Stimulated activated CD4-positive, alpha-beta T cell treated with anti-CD3 and anti-CD28 coated beads, Interleukin-1b, Interleukin-23, amount 100 ng/mL, for 48 hours (primary cell): ENCODE measurements at regions not wholly inside any gene's neighbourhood (a gene's known extent, or its start where the extent isn't known, plus 50 kb on each side); places are given as distances from the start of the nearest gene placed in this dataset.
"Not testable (repeated sequence)": the region's sequence is repeated elsewhere in the genome, so short reads cannot be mapped to it uniquely, and the experiment has no call there.

Experiments
- DNase-seq: peaks from one replicate; pipeline ENCODE4 v3.0.0-alpha.2; 2020

- DNase-seq = no peak
Observed at GRCh38 chr4:57303012-57303751, 193.0 kb upstream of the IGFBP7 start.

- not testable (repeated sequence) for DNase-seq
Observed at GRCh38 chr4:57300300-57300699, 190.1 kb upstream of the IGFBP7 start.

GRCh38 chr4:57291911-57292310 lies 181.7 kb upstream of the IGFBP7 start:
- no peak for DNase-seq

- DNase-seq = no peak
Observed at GRCh38 chr4:57287687-57288604, 177.8 kb upstream of the IGFBP7 start.

GRCh38 chr4:57282933-57283310 lies 172.7 kb upstream of the IGFBP7 start:
- no peak for DNase-seq

- DNase-seq = no peak
Observed at GRCh38 chr4:57280481-57280880, 170.3 kb upstream of the IGFBP7 start.

DNA sequence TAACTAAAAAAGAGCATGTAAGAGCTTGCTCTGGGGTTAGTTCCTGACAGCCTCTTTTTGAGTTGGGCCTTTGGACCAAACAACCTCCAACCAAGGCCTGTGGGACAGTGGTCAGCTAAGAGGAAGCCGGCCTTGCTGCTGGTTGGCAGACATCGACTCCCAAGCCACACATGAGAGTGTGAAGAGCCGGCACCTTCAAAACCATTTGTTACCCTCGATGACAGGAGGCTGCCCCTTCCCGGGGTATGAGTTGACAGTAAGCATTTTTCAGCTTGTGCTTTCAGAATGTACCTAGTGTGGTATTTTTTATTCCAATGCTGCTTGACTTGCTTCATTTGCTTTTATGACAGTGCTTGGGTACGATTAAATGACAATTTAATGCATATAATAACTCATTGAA lies 168.6 kb upstream of the IGFBP7 start:
- DNase-seq = no peak

- DNase-seq = no peak
Observed at GRCh38 chr4:57274082-57274481, 163.9 kb upstream of the IGFBP7 start.

- DNase-seq = no peak
Observed at GRCh38 chr4:57270346-57270745, 160.2 kb upstream of the IGFBP7 start.

DNA sequence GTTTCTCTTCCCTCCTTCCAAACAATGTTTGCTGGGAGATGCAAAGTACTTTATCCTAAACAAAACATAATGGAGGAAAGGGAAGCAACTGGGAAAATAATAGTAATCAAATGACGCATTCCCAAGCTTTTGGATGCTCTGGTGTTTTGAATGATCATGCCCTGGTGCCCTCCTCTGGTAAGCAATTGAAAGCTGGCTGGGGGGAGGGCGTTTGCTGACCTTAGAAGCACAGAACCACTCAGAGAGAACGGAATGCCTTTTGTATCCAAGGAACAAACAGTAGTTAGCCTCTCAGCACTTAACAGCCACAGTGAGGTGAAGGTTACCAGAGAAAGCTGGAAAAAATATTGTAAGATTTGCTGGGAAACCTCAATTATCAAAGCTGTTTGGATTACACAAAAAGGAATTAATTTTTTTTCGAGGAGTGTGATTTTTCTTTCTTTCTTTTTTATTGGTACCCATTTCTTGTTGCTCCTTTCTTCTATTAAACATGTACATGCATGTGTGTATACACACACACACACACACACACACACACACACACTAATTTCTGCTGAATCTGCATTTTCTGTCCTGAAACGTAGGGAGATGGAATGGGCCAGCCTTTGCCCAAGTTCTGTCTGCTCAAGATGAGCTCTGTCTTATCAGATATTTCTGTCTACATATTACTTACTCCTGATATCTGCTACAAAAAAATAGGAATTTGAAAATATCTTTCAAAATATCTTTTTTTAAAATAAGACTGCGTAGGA lies 155.8 kb upstream of the IGFBP7 start:
- no peak for DNase-seq

- DNase-seq = no peak
Observed at GRCh38 chr4:57254754-57255153, 144.6 kb upstream of the IGFBP7 start.

DNA sequence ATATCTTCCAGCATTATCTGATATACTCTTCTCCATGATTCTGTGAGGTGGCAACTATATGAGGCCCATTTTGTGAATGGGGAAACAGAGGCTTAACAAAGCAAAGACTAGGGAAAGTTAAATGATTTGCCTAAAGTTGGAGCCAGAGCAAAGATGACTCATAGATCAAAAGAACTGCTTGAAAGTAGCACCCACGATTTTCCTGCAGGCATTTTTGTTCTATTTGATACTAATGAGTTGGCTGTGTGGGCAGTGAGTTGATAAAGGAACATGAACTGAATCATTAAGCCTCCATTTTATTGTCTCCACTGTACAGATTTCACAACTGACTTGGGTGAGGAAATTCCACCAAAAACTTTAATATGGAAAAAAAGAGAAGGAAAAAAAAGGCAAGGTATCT lies 138.9 kb upstream of the IGFBP7 start:
- DNase-seq = no peak

DNA sequence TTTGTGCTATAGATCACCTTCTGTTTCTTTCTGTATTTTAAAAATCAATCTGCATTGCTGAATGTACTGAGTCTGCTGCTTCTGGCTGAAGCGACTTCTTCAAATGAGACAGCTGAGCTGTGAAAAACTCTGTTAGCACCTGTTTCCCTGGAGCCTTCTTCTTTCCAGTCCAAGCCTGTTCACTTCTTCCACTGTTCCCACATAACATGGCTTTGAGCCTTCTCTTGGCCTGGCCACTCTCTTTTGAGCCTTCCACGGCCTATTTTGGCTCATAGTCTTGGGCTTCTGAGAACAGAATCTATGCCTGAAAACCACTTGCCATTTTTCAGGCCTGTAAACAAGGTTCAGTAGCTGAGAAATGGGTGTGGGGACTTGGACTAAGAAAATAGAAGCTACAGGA lies 132.9 kb upstream of the IGFBP7 start:
- DNase-seq = no peak

GRCh38 chr4:57234252-57234775 lies 124.1 kb upstream of the IGFBP7 start:
- no peak for DNase-seq

- no peak for DNase-seq
Observed at GRCh38 chr4:57233386-57233785, 123.2 kb upstream of the IGFBP7 start.

DNA sequence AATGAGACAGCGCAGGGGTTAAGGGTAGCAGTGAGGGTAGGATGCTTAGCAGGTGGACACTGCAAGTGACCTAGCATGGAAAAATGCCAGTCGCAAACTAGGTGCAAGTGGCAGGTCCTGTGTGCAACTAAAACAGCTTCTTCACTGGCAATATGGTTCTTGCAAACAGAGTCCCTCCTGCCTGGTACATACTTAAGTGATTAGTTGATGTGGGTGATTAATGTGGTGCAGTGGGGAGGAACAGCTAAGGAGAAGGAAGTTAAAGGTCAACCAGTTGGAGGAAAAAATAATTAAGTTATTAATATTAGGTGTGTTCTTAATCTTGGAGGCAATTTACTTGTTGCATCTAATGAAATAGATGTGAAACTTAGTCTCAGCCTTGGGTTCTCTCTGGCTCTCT lies 121.6 kb upstream of the IGFBP7 start:
- DNase-seq = no peak

GRCh38 chr4:57220734-57221133 lies 110.5 kb upstream of the IGFBP7 start:
- DNase-seq = no peak

- DNase-seq = no peak
Observed at GRCh38 chr4:57220172-57220571, 110.0 kb upstream of the IGFBP7 start.

DNA sequence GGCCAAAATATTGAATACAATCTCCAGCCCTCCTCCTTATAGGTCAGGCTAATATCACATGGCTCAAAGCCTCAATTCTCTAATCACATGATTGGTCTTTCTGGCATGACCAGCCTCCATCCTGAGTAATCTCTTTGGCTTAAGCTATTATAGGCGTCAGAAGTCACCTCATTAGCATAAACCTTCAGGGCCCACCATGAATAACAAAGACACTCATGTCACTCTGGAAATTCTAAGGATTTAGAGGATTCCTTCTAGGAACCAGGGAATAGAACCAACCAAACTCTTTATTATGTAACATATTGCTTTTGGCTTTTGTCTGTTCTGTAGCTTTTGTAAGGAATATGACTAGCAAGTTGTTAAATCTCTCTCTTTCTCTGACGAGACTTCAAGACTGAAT lies 109.2 kb upstream of the IGFBP7 start:
- no peak for DNase-seq

GRCh38 chr4:57214654-57215411 lies 104.6 kb upstream of the IGFBP7 start:
- no peak for DNase-seq

DNA sequence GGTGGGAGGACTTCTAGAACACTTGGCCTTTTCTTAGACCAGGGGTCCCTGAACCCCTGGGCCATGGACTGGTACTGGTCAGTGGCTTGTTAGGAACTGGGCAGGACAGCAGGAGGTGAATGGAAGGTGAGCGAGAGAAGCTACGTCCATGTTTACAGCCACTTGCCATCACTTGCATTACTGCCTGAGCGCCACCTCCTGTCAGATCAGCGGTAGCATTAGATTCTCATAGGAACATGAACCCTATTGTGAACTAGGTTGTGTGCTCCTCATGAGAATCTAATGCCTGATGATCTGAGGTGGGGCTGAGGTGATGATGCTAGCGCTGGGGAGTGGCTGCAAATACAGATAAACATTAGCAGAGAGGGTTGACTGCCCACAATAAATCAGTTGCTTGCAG lies 100.9 kb upstream of the IGFBP7 start:
- no peak for DNase-seq

- no peak for DNase-seq
Observed at GRCh38 chr4:57206172-57206571, 96.0 kb upstream of the IGFBP7 start.

- DNase-seq = no peak
Observed at GRCh38 chr4:57205580-57205979, 95.4 kb upstream of the IGFBP7 start.
